MCF 10A (cell line): ENCODE measurements at regions not wholly inside any gene's neighbourhood (a gene's known extent, or its start where the extent isn't known, plus 50 kb on each side); places are given as distances from the start of the nearest gene placed in this dataset.

ENCODE experiments used
- BruUV-seq: library from RNA; stranded (reverse); fragments of 400-500 nt; replicated peaks from 2 replicates; lab custom pipeline; 2021; lab: Mats Ljungman, UMichigan
- CTCF ChIA-PET: fragments of 300-600 bp; sonication (Branson Sonifier 250); formaldehyde crosslinking; extraction: SDS; loops from one replicate; lab custom pipeline; 2021; ENCODE audit warnings: antibody characterized with exemption, inconsistent platforms; lab: Yijun Ruan, JAX
- POLR2A ChIA-PET: fragments of 300-600, 350-650 bp; sonication (Branson Sonifier 250); formaldehyde crosslinking; extraction: SDS; loops from one replicate; lab custom pipeline; 2020; ENCODE audit warnings: antibody characterized with exemption, inconsistent platforms; lab: Yijun Ruan, JAX
- DNase-seq: peaks from one replicate; pipeline ENCODE4 v3.0.0-alpha.2; 2018; ENCODE audit not compliant: unreplicated experiment
- H3K27ac Mint-ChIP-seq: one replicate; pipeline ENCODE4 v1.8.0; 2022; ENCODE audit warnings: mild to moderate bottlenecking, low read depth, mixed read lengths; ENCODE audit not compliant: unreplicated experiment
- H3K27me3 Mint-ChIP-seq: one replicate; pipeline ENCODE4 v1.8.0; 2022; ENCODE audit warnings: mixed read lengths; ENCODE audit not compliant: insufficient read depth, unreplicated experiment
- H3K36me3 Mint-ChIP-seq: one replicate; pipeline ENCODE4 v1.8.0; 2022; ENCODE audit warnings: mild to moderate bottlenecking, moderate library complexity, mixed read lengths; ENCODE audit not compliant: insufficient read depth, unreplicated experiment
- H3K4me1 Mint-ChIP-seq: one replicate; pipeline ENCODE4 v1.8.0; 2022; ENCODE audit warnings: mixed read lengths; ENCODE audit not compliant: insufficient read depth, unreplicated experiment
- H3K4me3 Mint-ChIP-seq: one replicate; pipeline ENCODE4 v1.8.0; 2022; ENCODE audit warnings: mild to moderate bottlenecking, moderate library complexity, mixed read lengths; ENCODE audit not compliant: unreplicated experiment
- H3K9me3 Mint-ChIP-seq: one replicate; pipeline ENCODE4 v1.8.0; 2022; ENCODE audit warnings: mixed read lengths; ENCODE audit not compliant: unreplicated experiment
- CTCF ChIP-seq: fragments of 200-600 bp; IDR thresholded peaks from one replicate; pipeline ENCODE4 v1.8.0; 2022; ENCODE audit warnings: antibody characterized with exemption, mild to moderate bottlenecking; ENCODE audit not compliant: unreplicated experiment
- intact Hi-C: fragments of 100-400 bp; cut with micrococcal nuclease; formaldehyde crosslinking; loops from 2 replicates; pipeline ENCODE4 v1.14.1; 2022

GRCh38 chr2:100643906-100644501, 81.2 kb downstream of the PDCL3 start:
- Mint-ChIP-seq H3K27me3 (peaks cover 19% of the 10 kb centered on the region), H3K27ac (no peak overlapping the region), H3K36me3 (no peaks in the 10 kb centered on the region), H3K9me3 (no peaks in the 10 kb centered on the region), H3K4me3 (no peak overlapping the region), H3K4me1 (no peaks in the 10 kb centered on the region)
- BruUV-seq, result no TSS peak
- ChIA-PET CTCF (no interaction called here), POLR2A (no interaction called here)
- intact Hi-C loops, result no loop called here
- DNase-seq, result no peak
- TF ChIP-seq CTCF, result no peak

- Mint-ChIP-seq H3K4me1 (no peaks in the 10 kb centered on the region), H3K27ac (no peak overlapping the region), H3K27me3 (peaks cover under 1% of the 10 kb centered on the region), H3K36me3 (no peaks in the 10 kb centered on the region), H3K9me3 (no peaks in the 10 kb centered on the region), H3K4me3 (no peak overlapping the region)
- DNase-seq, result no peak
- intact Hi-C loops, result no loop called here
- no peak for TF ChIP-seq CTCF
- ChIA-PET CTCF (interaction anchor here (0.6 to 0.7 kb wide), 3 partner anchors 19 to 1494 kb away, joined by 3 to 4 read pairs (median 3); no protein-coding TSS in a partner anchor), POLR2A (interaction anchor here (0.5 kb wide), 1 partner anchor 786 kb away, joined by 3 read pairs; no protein-coding TSS in a partner anchor)
- BruUV-seq, result no TSS peak
Observed at GRCh38 chr2:100645695-100646429, 83.1 kb downstream of the PDCL3 start.

- no peaks in the 10 kb centered on the region for H3K36me3 Mint-ChIP-seq
- intact Hi-C loops, result no loop called here
- no peak overlapping the region for H3K27ac Mint-ChIP-seq
- no TSS peak for BruUV-seq
- H3K9me3 Mint-ChIP-seq, result no peaks in the 10 kb centered on the region
- H3K27me3 Mint-ChIP-seq, result no peaks in the 10 kb centered on the region
- DNase-seq, result no peak
- H3K4me3 Mint-ChIP-seq, result no peak overlapping the region
- no peaks in the 10 kb centered on the region for H3K4me1 Mint-ChIP-seq
- TF ChIP-seq CTCF, result no peak
- ChIA-PET POLR2A (interaction anchor here (0.7 kb wide), 1 partner anchor 9 kb away, joined by 3 read pairs; no protein-coding TSS in a partner anchor), CTCF (no interaction called here)
Observed at GRCh38 chr2:100647709-100648108, 84.9 kb downstream of the PDCL3 start.

- Mint-ChIP-seq H3K36me3 (no peaks in the 10 kb centered on the region), H3K4me3 (no peak overlapping the region), H3K9me3 (no peaks in the 10 kb centered on the region), H3K27me3 (no peaks in the 10 kb centered on the region), H3K27ac (no peak overlapping the region), H3K4me1 (no peaks in the 10 kb centered on the region)
- DNase-seq, result no peak
- POLR2A ChIA-PET, result interaction anchor here (0.6 kb wide), 1 partner anchor 309 kb away, joined by 3 read pairs; no protein-coding TSS in a partner anchor
- BruUV-seq, result no TSS peak
- intact Hi-C loops, result no loop called here
- CTCF ChIA-PET, result interaction anchor here (0.6 to 1.0 kb wide), 3 partner anchors 8 to 571 kb away, joined by 3 to 4 read pairs (median 3); no protein-coding TSS in a partner anchor
- no peak for TF ChIP-seq CTCF
Observed at GRCh38 chr2:100650151-100650550, 87.4 kb downstream of the PDCL3 start.
